ENCODE measurements at regions not wholly inside any gene's neighbourhood (a gene's known extent, or its start where the extent isn't known, plus 50 kb on each side); places are given as distances from the start of the nearest gene placed in this dataset.

- H3K4me3 ChIP-seq (ENCODE audit: control insufficient read depth, low read depth, low read length) = no peak overlapping the region
- DNase-seq (ENCODE audit: low read depth) = no peak
- TF ChIP-seq, protein P1, sequence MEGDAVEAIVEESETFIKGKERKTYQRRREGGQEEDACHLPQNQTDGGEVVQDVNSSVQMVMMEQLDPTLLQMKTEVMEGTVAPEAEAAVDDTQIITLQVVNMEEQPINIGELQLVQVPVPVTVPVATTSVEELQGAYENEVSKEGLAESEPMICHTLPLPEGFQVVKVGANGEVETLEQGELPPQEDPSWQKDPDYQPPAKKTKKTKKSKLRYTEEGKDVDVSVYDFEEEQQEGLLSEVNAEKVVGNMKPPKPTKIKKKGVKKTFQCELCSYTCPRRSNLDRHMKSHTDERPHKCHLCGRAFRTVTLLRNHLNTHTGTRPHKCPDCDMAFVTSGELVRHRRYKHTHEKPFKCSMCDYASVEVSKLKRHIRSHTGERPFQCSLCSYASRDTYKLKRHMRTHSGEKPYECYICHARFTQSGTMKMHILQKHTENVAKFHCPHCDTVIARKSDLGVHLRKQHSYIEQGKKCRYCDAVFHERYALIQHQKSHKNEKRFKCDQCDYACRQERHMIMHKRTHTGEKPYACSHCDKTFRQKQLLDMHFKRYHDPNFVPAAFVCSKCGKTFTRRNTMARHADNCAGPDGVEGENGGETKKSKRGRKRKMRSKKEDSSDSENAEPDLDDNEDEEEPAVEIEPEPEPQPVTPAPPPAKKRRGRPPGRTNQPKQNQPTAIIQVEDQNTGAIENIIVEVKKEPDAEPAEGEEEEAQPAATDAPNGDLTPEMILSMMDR (conservative IDR thresholded peaks at IDR 0.05; ENCODE audit: control insufficient read depth, insufficient read depth, low read depth, low read length) = no peak
Measured at GRCh38 chr2:140178234-140178633, 1398.0 kb upstream of the NXPH2 start.

DNA sequence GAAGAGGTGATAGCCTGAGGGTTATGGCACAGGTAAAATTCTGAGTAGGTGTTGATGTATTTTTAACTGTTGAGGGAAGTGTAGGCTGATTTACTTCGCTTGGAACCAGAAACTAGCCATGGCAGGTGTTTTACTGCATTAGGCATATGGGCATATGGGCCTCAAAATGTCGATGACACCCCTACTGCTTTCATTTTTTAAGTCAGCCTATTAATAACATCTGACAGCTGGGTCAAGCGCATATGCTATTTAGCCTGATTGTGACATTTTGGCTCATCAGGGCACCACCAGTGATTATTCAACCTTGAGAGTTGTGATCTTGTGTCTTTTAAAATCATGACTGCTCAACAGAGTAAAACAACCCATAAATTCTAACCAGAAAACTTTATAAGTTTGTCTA lies 1396.9 kb upstream of the NXPH2 start:
- TF ChIP-seq, protein P1 (conservative IDR thresholded peaks at IDR 0.05; ENCODE audit: control insufficient read depth, insufficient read depth, low read depth, low read length) = no peak
- H3K4me3 ChIP-seq (ENCODE audit: control insufficient read depth, low read depth, low read length) = no peak overlapping the region
- DNase-seq (ENCODE audit: low read depth) = no peak

- no peak overlapping the region for H3K4me3 ChIP-seq (ENCODE audit: control insufficient read depth, low read depth, low read length)
- DNase-seq (ENCODE audit: low read depth) = no peak
- TF ChIP-seq, protein P1 (conservative IDR thresholded peaks at IDR 0.05; ENCODE audit: control insufficient read depth, insufficient read depth, low read depth, low read length) = no peak
Measured at GRCh38 chr2:140173790-140174189, 1393.6 kb upstream of the NXPH2 start.

DNA sequence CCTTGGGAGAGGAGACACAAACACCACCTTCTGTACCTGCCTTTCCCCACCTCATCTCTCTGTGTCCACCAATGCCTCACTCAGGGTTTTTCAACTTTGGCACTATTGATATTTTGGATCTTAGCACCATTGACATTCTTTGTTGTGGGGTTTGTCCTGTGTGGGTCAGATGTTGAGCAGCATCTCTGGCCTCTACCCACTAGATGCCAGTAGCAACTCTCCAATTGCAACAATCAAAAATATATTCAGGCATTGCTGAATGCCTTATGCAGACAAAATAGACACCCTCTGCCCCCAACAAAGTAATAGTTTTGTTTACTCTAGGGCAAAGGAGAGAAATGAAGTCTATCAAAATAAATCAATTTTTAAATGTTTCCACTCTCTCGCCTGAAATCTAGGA lies 1384.3 kb upstream of the NXPH2 start:
- TF ChIP-seq, protein P1 (conservative IDR thresholded peaks at IDR 0.05; ENCODE audit: control insufficient read depth, insufficient read depth, low read depth, low read length) = no peak
- no peak overlapping the region for H3K4me3 ChIP-seq (ENCODE audit: control insufficient read depth, low read depth, low read length)
- DNase-seq (ENCODE audit: low read depth) = no peak

DNA sequence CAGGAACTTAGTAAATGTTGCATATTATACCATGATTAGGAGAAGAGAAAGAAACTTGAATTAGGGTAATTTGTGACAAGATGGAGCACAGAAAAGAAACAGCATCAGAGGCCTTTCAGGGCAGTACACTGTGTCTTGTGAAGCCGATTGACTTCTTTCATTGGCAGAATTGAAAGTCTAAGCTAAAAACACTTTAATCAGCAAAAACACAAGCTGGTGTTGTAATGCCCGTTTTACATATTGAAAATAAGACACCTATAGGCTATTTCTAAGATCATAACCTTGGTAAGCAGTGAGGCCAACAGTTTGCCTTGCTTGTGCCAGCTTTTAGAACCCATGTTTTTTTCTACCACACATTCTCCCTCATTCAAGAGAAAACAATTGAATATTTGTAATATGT lies 1378.1 kb upstream of the NXPH2 start:
- DNase-seq (ENCODE audit: low read depth) = no peak
- TF ChIP-seq, protein P1 (conservative IDR thresholded peaks at IDR 0.05; ENCODE audit: control insufficient read depth, insufficient read depth, low read depth, low read length) = no peak
- no peak overlapping the region for H3K4me3 ChIP-seq (ENCODE audit: control insufficient read depth, low read depth, low read length)

- no peak for DNase-seq (ENCODE audit: low read depth)
- H3K4me3 ChIP-seq (ENCODE audit: control insufficient read depth, low read depth, low read length) = no peak overlapping the region
- TF ChIP-seq, protein P1 (conservative IDR thresholded peaks at IDR 0.05; ENCODE audit: control insufficient read depth, insufficient read depth, low read depth, low read length) = no peak
Measured at GRCh38 chr2:140157816-140158215, 1377.6 kb upstream of the NXPH2 start.

- no peak overlapping the region for H3K4me3 ChIP-seq (ENCODE audit: control insufficient read depth, low read depth, low read length)
- peak; percentile 63 for DNase-seq (ENCODE audit: low read depth)
- TF ChIP-seq, protein P1 (conservative IDR thresholded peaks at IDR 0.05; ENCODE audit: control insufficient read depth, insufficient read depth, low read depth, low read length) = no peak
Measured at GRCh38 chr2:140154706-140155105, 1374.5 kb upstream of the NXPH2 start.
